B cell (primary cell): ENCODE measurements at regions not wholly inside any gene's neighbourhood (a gene's known extent, or its start where the extent isn't known, plus 50 kb on each side); places are given as distances from the start of the nearest gene placed in this dataset.

Experiments
- ATAC-seq: fragments of 200-7000 bp; cut with Tn5 transposase; one replicate; pipeline ENCODE4 v1.10.0; 2021; ENCODE audit warnings: low read depth, mild to moderate bottlenecking, moderate number of reproducible peaks, moderate library complexity
- CTCF ChIA-PET: fragments of 350-600 bp; sonication (Branson Sonifier 250); formaldehyde crosslinking; loops from one replicate; lab custom pipeline; 2021; ENCODE audit warnings: antibody characterized with exemption, inconsistent platforms; lab: Charles Lee
- POLR2A ChIA-PET: fragments of 350-600 bp; sonication (Branson Sonifier 250); formaldehyde crosslinking; loops from one replicate; lab custom pipeline; 2021; ENCODE audit warnings: antibody characterized with exemption; lab: Charles Lee
- DNase-seq: peaks from one replicate; pipeline ENCODE4 v3.0.0; 2013
- H2AFZ ChIP-seq: 2 replicates; pipeline ENCODE4 v1.6.1; 2012; ENCODE audit warnings: mild to moderate bottlenecking, low read depth, low read length; ENCODE audit not compliant: insufficient read depth, poor library complexity, severe bottlenecking
- H3K27ac ChIP-seq, 2 donors: 1 replicate in 1 of 2; 2 replicates in 1 of 2; pipeline ENCODE4 v1.5.1; 2012 to 2013; ENCODE audit warnings: low read length in 2 of 2, mild to moderate bottlenecking in 2 of 2, moderate library complexity in 1 of 2
- H3K27me3 ChIP-seq, 4 experiments: fragments of 200-600 bp in 1 of 4; sonication (generic) in 1 of 4; replicated peaks in 1 of 4; 1 replicate in 2 of 4; 2 replicates in 2 of 4; pipeline versions ENCODE4 v1.6.1 to v1.7.0; 2013 to 2016; ENCODE audit warnings: low read length in 3 of 4, mild to moderate bottlenecking in 2 of 4, mixed read lengths in 1 of 4, moderate library complexity in 1 of 4; ENCODE audit not compliant: insufficient read depth in 4 of 4, control insufficient read depth in 3 of 4; ENCODE audit errors: control extremely low read depth in 1 of 4
- H3K36me3 ChIP-seq, 2 experiments: replicated peaks in 1 of 2; 1 replicate in 1 of 2; 2 replicates in 1 of 2; pipeline versions ENCODE4 v1.6.1 to v1.7.1; 2013; ENCODE audit warnings: low read length in 1 of 2; ENCODE audit not compliant: insufficient read depth in 2 of 2, control insufficient read depth in 1 of 2; ENCODE audit errors: control extremely low read depth in 1 of 2, extremely low read depth in 1 of 2
- H3K4me1 ChIP-seq, 2 donors: fragments of 200-600 bp in 1 of 2; sonication (generic) in 1 of 2; 1 replicate in 1 of 2; 2 replicates in 1 of 2; pipeline versions ENCODE4 v1.5.1 to v1.6.1; 2013 to 2017; ENCODE audit warnings: low read length in 2 of 2; ENCODE audit not compliant: control insufficient read depth in 2 of 2, insufficient read depth in 2 of 2
- H3K4me2 ChIP-seq: replicated peaks from 2 replicates; pipeline ENCODE3; 2012; ENCODE audit warnings: mild to moderate bottlenecking, low read depth, low read length; ENCODE audit not compliant: poor library complexity, severe bottlenecking
- H3K4me3 ChIP-seq, 5 experiments: fragments of 200-600 bp in 1 of 5; sonication (generic) in 1 of 5; 1 replicate in 3 of 5; 2 replicates in 2 of 5; pipeline versions ENCODE4 v1.5.1 to v1.7.0; 2011 to 2016; ENCODE audit warnings: low read length in 4 of 5, mild to moderate bottlenecking in 4 of 5, low read depth in 2 of 5, control low read depth in 1 of 5, moderate library complexity in 1 of 5; ENCODE audit not compliant: insufficient read depth in 1 of 5; ENCODE audit errors: control extremely low read depth in 1 of 5, extremely low read depth in 1 of 5
- H3K79me2 ChIP-seq: fragments of 200-600 bp; sonication (generic); one replicate; pipeline ENCODE4 v1.6.0; 2016; ENCODE audit warnings: low read length; ENCODE audit not compliant: control insufficient read depth, insufficient read depth
- H3K9ac ChIP-seq: fragments of 200-600 bp; sonication (generic); 2 replicates; pipeline ENCODE4 v1.6.1; 2017; ENCODE audit warnings: mild to moderate bottlenecking, low read length, moderate library complexity
- H3K9me3 ChIP-seq, 3 donors: one replicate each; pipeline versions ENCODE4 v1.6.1 to v1.7.1; 2013; ENCODE audit warnings: low read length in 2 of 3; ENCODE audit not compliant: control insufficient read depth in 2 of 3, insufficient read depth in 1 of 3; ENCODE audit errors: control extremely low read depth in 1 of 3
- H4K20me1 ChIP-seq: 2 replicates; pipeline ENCODE4 v1.6.0; 2012; ENCODE audit warnings: mild to moderate bottlenecking, low read length; ENCODE audit not compliant: insufficient read depth, control insufficient read depth, poor library complexity, severe bottlenecking
- H3K27ac Mint-ChIP-seq: one replicate; pipeline ENCODE4 v1.8.0; 2021; ENCODE audit warnings: mixed read lengths
- H3K27me3 Mint-ChIP-seq: one replicate; pipeline ENCODE4 v1.8.0; 2021; ENCODE audit warnings: mixed read lengths
- H3K4me1 Mint-ChIP-seq: one replicate; pipeline ENCODE4 v1.8.0; 2021; ENCODE audit warnings: mixed read lengths
- H3K4me3 Mint-ChIP-seq: one replicate; pipeline ENCODE4 v1.8.0; 2021; ENCODE audit warnings: mixed read lengths
- H3K9me3 Mint-ChIP-seq: one replicate; pipeline ENCODE4 v1.8.0; 2022; ENCODE audit warnings: mixed read lengths; ENCODE audit not compliant: insufficient read depth
- CTCF ChIP-seq: fragments of 200-600 bp; IDR thresholded peaks from one replicate; pipeline ENCODE4 v1.8.0; 2022; ENCODE audit warnings: antibody characterized with exemption, mild to moderate bottlenecking
- EZH2 ChIP-seq: IDR thresholded peaks from 2 replicates; pipeline ENCODE4 v1.6.1; 2012; ENCODE audit warnings: borderline replicate concordance, low read depth, mild to moderate bottlenecking, moderate library complexity, low read length; ENCODE audit not compliant: insufficient read depth, poor library complexity, severe bottlenecking
- WGBS: methylation state at CpG from one replicate; pipeline ENCODE4 v1.1.5; 2013; ENCODE audit warnings: missing lambda C conversion rate; ENCODE audit not compliant: insufficient coverage; 5-methylcytosine and 5-hydroxymethylcytosine counted together
- intact Hi-C: fragments of 100-400 bp; cut with micrococcal nuclease; formaldehyde crosslinking; loops from one replicate; pipeline ENCODE4 v1.10.0; 2022

GRCh38 chr1:204002614-204003013, 70.3 kb upstream of the SOX13 start:
- 71% methylated on average over 1 of the region's 3 CpGs for WGBS
- no peak for TF ChIP-seq EZH2
- TF ChIP-seq CTCF, result no peak
- H3K4me3 Mint-ChIP-seq, result no peak overlapping the region

GRCh38 chr1:204003536-204003935, 69.4 kb upstream of the SOX13 start:
- intact Hi-C loops, result no loop called here
- no peak overlapping the region for H3K4me2 ChIP-seq
- POLR2A ChIA-PET, result no interaction called here
- H3K4me3 ChIP-seq, result no peak overlapping the region
- no peak overlapping the region for H2AFZ ChIP-seq
- DNase-seq (no peak), ATAC-seq (no peak)
- no peaks in the 10 kb centered on the region for H3K36me3 ChIP-seq
- peaks cover 0 to 8% (median 0%) of the 10 kb centered on the region in 3 donors for H3K9me3 ChIP-seq
- Mint-ChIP-seq H3K27ac (no peak overlapping the region), H3K4me1 (peaks cover 2% of the 10 kb centered on the region), H3K9me3 (no peaks in the 10 kb centered on the region), H3K4me3 (no peak overlapping the region), H3K27me3 (peaks cover 8% of the 10 kb centered on the region)
- no peaks in the 10 kb centered on the region for H3K4me1 ChIP-seq
- no peak overlapping the region for H3K27ac ChIP-seq
- H3K27me3 ChIP-seq, result no peaks in the 10 kb centered on the region
- no peaks in the 10 kb centered on the region for H4K20me1 ChIP-seq
- 80% methylated on average over 1 of the region's 1 CpG for WGBS
- H3K9ac ChIP-seq, result no peak overlapping the region
- TF ChIP-seq EZH2, result no peak
- CTCF ChIA-PET, result no interaction called here
- no peaks in the 10 kb centered on the region for H3K79me2 ChIP-seq

More at GRCh38 chr1:204002614-204003013, 70.3 kb upstream of the SOX13 start:
- Mint-ChIP-seq H3K27me3 (peaks cover 8% of the 10 kb centered on the region), H3K27ac (no peak overlapping the region), H3K4me1 (peaks cover 2% of the 10 kb centered on the region), H3K9me3 (no peaks in the 10 kb centered on the region)
- ChIA-PET POLR2A (no interaction called here), CTCF (no interaction called here)
- no peak overlapping the region for H3K27ac ChIP-seq
- DNase-seq (no peak), ATAC-seq (no peak)
- peaks cover 0 to 8% (median 0%) of the 10 kb centered on the region in 3 donors for H3K9me3 ChIP-seq
- H3K4me2 ChIP-seq, result no peak overlapping the region
- no peak overlapping the region for H3K4me3 ChIP-seq
- H2AFZ ChIP-seq, result no peak overlapping the region
- no peak overlapping the region for H3K9ac ChIP-seq
- intact Hi-C loops, result no loop called here
- H4K20me1 ChIP-seq, result no peaks in the 10 kb centered on the region
- H3K79me2 ChIP-seq, result no peaks in the 10 kb centered on the region
- no peaks in the 10 kb centered on the region for H3K27me3 ChIP-seq
- no peaks in the 10 kb centered on the region for H3K36me3 ChIP-seq
- no peaks in the 10 kb centered on the region for H3K4me1 ChIP-seq
